Gastroesophageal sphincter (tissue), 4 donors: ENCODE measurements at regions not wholly inside any gene's neighbourhood (a gene's known extent, or its start where the extent isn't known, plus 50 kb on each side); places are given as distances from the start of the nearest gene placed in this dataset.

Source experiments
- ATAC-seq: fragments of 150-250 bp; one replicate; pipeline ENCODE4 v1.9.1; 2016; ENCODE audit warnings: mild to moderate bottlenecking, moderate library complexity
- H3K27ac ChIP-seq, 4 donors: fragments of 200-600 bp; sonication (generic) in 3 of 4; 1 replicate in 3 of 4; 2 replicates in 1 of 4; pipeline ENCODE4 v1.5.1; 2016 to 2019
- H3K27me3 ChIP-seq: fragments of 200-600 bp; sonication (generic); one replicate; pipeline ENCODE4 v1.5.1; 2019
- H3K36me3 ChIP-seq, 2 donors: fragments of 200-600 bp; sonication (generic); one replicate each; pipeline ENCODE4 v1.5.1; 2019; ENCODE audit warnings: control low read depth in 1 of 2
- H3K4me1 ChIP-seq, 3 donors: fragments of 200-600 bp; sonication (generic); 1 replicate in 2 of 3; 2 replicates in 1 of 3; pipeline ENCODE4 v1.5.1; 2016 to 2019; ENCODE audit warnings: control low read depth in 2 of 3
- H3K4me3 ChIP-seq, 2 donors: fragments of 200-600 bp; sonication (generic); one replicate each; pipeline ENCODE4 v1.5.1; 2019; ENCODE audit warnings: mild to moderate bottlenecking in 1 of 2, moderate library complexity in 1 of 2
- H3K9me3 ChIP-seq, 3 donors: fragments of 200-600 bp; sonication (generic); one replicate each; pipeline ENCODE4 v1.5.1; 2017 to 2019; ENCODE audit warnings: control low read depth in 2 of 3
- EP300 ChIP-seq: sonication (generic); formaldehyde crosslinking; IDR thresholded peaks from one replicate; pipeline ENCODE4 v1.6.1; 2017; ENCODE audit warnings: antibody characterized with exemption, mild to moderate bottlenecking
- POLR2A ChIP-seq, 2 donors: fragments of 450-650 bp; IDR thresholded peaks; one replicate each; pipeline ENCODE4 v1.6.1; 2017; ENCODE audit warnings: antibody characterized with exemption in 2 of 2, mild to moderate bottlenecking in 2 of 2, moderate library complexity in 1 of 2
- POLR2AphosphoS5 ChIP-seq: sonication (generic); formaldehyde crosslinking; IDR thresholded peaks from one replicate; pipeline ENCODE4 v1.6.1; 2017; ENCODE audit warnings: antibody characterized with exemption
- WGBS, 2 donors: methylation state at CpG; one replicate each; pipeline ENCODE4 v1.1.5; 2018; ENCODE audit warnings: low coverage in 1 of 2; 5-methylcytosine and 5-hydroxymethylcytosine counted together
- TF ChIP-seq, protein P1 (sequence below), 4 experiments: fragments of 200-600 bp in 2 of 4; fragments of 450-650 bp in 2 of 4; sonication (generic) in 1 of 4; IDR thresholded peaks; one replicate each; pipeline ENCODE4 v1.5.1; 2017 to 2019; ENCODE audit warnings: antibody characterized with exemption in 4 of 4, mild to moderate bottlenecking in 2 of 4, moderate library complexity in 2 of 4

DNA sequence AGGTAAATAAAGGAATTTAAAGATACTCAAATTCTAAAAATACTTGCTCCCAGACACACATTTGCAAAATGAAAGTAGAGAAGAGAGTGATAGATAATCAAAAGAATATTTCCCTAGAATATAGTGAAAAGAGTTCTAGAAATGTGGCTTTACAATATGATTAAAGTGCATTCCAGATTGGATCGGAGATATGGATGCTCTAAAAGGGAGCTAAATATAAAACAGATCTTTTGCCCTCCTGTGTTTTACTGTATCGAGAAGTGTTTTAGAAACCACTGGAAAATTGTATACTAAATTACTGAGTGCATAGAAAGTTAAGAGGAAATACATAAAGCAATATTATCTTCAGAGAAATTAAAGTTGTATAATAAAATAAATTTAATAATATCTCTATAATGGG, 1392.0 kb downstream of the TECRL start:
- no peak for TF ChIP-seq EP300
- no peak for TF ChIP-seq POLR2AphosphoS5
- TF ChIP-seq, protein P1, sequence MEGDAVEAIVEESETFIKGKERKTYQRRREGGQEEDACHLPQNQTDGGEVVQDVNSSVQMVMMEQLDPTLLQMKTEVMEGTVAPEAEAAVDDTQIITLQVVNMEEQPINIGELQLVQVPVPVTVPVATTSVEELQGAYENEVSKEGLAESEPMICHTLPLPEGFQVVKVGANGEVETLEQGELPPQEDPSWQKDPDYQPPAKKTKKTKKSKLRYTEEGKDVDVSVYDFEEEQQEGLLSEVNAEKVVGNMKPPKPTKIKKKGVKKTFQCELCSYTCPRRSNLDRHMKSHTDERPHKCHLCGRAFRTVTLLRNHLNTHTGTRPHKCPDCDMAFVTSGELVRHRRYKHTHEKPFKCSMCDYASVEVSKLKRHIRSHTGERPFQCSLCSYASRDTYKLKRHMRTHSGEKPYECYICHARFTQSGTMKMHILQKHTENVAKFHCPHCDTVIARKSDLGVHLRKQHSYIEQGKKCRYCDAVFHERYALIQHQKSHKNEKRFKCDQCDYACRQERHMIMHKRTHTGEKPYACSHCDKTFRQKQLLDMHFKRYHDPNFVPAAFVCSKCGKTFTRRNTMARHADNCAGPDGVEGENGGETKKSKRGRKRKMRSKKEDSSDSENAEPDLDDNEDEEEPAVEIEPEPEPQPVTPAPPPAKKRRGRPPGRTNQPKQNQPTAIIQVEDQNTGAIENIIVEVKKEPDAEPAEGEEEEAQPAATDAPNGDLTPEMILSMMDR (IDR thresholded peaks at IDR 0.05) = no peak
- TF ChIP-seq POLR2A (IDR thresholded peaks at IDR 0.05) = no peak
- H3K9me3 ChIP-seq = no peaks in the 10 kb centered on the region
- H3K4me3 ChIP-seq = no peak overlapping the region
- no peak for ATAC-seq
- no peaks in the 10 kb centered on the region for H3K4me1 ChIP-seq
- no peaks in the 10 kb centered on the region for H3K27me3 ChIP-seq
- no peaks in the 10 kb centered on the region for H3K36me3 ChIP-seq
- no peak overlapping the region for H3K27ac ChIP-seq
- 82 to 87% methylated on average over 2 of the region's 2 CpGs for WGBS, 2 donors

DNA sequence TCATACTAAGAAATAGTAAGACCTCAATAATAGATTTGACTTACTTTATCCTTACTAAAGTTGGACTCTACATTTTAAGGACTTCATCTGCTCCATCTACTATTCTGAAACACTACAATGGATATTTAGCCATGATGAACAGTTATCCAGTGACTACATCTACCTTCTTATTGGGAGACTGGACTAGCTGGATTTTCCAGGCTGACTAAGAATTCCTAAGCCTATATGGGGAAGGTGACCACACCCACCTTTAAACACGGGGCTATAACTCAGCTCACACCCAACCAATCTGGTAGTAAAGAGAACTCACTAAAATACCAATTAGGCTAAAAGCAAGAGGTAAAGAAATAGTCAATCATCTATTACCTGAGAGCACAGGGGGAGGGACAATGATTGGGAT, 1438.4 kb downstream of the TECRL start:
- no peaks in the 10 kb centered on the region for H3K9me3 ChIP-seq
- TF ChIP-seq POLR2A (IDR thresholded peaks at IDR 0.05) = no peak
- TF ChIP-seq EP300 = no peak
- TF ChIP-seq, protein P1 (IDR thresholded peaks at IDR 0.05) = no peak
- TF ChIP-seq POLR2AphosphoS5 = no peak
- ATAC-seq = no peak
- WGBS, 2 donors = 58% methylated on average over 1 of the region's 1 CpG; no CpG with 5 or more reads in 1 of the 2 donors
- H3K36me3 ChIP-seq = no peaks in the 10 kb centered on the region
- no peaks in the 10 kb centered on the region for H3K27me3 ChIP-seq
- H3K4me1 ChIP-seq = no peaks in the 10 kb centered on the region
- no peak overlapping the region for H3K27ac ChIP-seq
- no peak overlapping the region for H3K4me3 ChIP-seq

DNA sequence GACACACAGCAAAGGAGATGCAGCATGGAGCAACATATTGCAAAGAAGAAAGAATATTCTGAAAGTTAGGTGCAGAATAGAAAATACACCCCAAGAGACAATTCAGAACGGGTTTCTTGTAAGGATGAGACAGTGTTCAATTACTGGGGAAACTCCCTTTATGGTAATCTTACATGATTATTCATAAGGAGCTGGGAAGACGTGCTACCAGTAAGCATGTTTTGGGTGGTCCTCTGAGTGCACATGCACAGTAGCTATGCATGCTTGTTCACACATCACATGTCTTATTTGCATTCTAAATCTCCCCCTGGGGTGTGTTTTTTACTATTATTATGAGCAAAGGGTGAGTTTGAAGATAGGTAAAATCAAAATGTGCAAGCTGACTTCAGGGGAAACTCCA, 1448.8 kb downstream of the TECRL start:
- no peak for TF ChIP-seq POLR2AphosphoS5
- no peak for TF ChIP-seq POLR2A (IDR thresholded peaks at IDR 0.05)
- TF ChIP-seq EP300 = no peak
- TF ChIP-seq, protein P1 (IDR thresholded peaks at IDR 0.05) = no peak
- no peak overlapping the region for H3K4me3 ChIP-seq
- no peak overlapping the region for H3K27ac ChIP-seq
- H3K4me1 ChIP-seq = no peaks in the 10 kb centered on the region
- no peaks in the 10 kb centered on the region for H3K36me3 ChIP-seq
- 54 to 73% methylated on average over 2 of the region's 2 CpGs for WGBS, 2 donors
- no peak for ATAC-seq
- H3K9me3 ChIP-seq = no peaks in the 10 kb centered on the region
- no peaks in the 10 kb centered on the region for H3K27me3 ChIP-seq

DNA sequence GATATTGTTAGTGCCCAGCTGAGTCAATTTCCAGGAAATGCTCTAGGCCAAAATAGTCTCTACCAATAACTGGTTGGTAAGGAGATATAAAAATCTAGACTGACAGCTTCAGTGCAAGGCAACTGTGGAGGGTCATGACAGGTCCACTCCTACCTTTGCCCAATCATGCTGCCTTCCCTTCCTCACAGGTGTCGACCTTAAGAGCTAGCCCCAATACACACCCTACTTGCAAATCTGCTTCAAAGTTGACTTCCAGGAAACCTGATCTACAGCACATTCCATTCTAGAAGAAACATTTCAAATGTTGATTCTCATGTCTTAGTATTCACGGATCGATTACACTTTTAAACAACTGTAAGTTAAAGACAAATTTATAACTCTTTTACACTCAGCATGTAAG, 1455.5 kb downstream of the TECRL start:
- TF ChIP-seq POLR2AphosphoS5 = no peak
- no peak for TF ChIP-seq POLR2A (IDR thresholded peaks at IDR 0.05)
- Histone ChIP-seq H3K36me3 (no peaks in the 10 kb centered on the region), H3K4me3 (no peak overlapping the region), H3K27ac (no peak overlapping the region), H3K4me1 (no peaks in the 10 kb centered on the region), H3K9me3 (no peaks in the 10 kb centered on the region), H3K27me3 (no peaks in the 10 kb centered on the region)
- ATAC-seq = no peak
- 46 to 53% methylated on average over 3 of the region's 3 CpGs for WGBS, 2 donors

DNA sequence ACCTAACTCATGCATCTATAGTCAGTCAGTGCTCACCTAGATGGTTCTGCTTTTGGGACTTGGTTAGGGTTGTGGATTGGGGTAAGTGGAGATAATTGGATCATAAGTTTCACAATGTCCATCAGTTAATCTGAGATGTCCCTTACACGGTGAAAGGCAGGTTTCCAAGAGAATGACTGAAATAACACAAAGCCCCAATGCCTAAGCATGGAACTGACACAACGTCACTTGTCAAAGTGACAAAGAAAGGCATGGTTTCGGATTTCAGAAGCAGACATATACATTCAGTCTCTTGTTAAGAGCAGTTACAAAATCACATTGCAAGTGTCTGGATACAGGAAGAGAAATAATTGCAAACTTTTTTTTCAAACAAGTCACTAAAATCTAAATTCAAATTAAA, 1456.9 kb downstream of the TECRL start:
- Histone ChIP-seq H3K27ac (no peak overlapping the region), H3K9me3 (no peaks in the 10 kb centered on the region), H3K4me1 (no peaks in the 10 kb centered on the region), H3K27me3 (no peaks in the 10 kb centered on the region), H3K4me3 (no peak overlapping the region), H3K36me3 (no peaks in the 10 kb centered on the region)
- 49 to 50% methylated on average over 2 to 3 of the region's 3 CpGs for WGBS, 2 donors
- no peak for ATAC-seq
- TF ChIP-seq POLR2A (IDR thresholded peaks at IDR 0.05) (no peak), POLR2AphosphoS5 (no peak), EP300 (no peak)
- TF ChIP-seq, protein P1 (IDR thresholded peaks at IDR 0.05) = no peak

DNA sequence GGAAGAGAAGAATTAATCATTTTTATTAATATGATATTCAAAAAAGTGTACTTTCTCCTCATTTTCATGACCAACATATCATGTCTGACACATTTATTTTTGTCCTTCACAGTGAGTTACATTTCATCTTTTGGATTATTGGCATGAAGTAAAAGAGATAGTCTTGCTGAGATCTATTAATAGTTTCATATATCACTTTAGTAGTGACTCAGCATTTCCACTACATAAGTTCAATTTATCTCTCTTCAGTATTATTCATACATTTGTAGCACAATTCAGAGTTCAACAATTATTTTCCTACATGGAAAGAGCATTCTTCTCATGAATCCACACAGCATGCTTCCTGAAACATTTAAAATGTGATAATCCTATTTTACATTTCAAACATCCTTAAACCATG, 1461.1 kb downstream of the TECRL start:
- Histone ChIP-seq H3K9me3 (no peaks in the 10 kb centered on the region), H3K27me3 (no peaks in the 10 kb centered on the region), H3K4me3 (no peak overlapping the region), H3K27ac (no peak overlapping the region), H3K36me3 (no peaks in the 10 kb centered on the region), H3K4me1 (no peaks in the 10 kb centered on the region)
- no peak for ATAC-seq
- TF ChIP-seq EP300 (no peak), POLR2A (IDR thresholded peaks at IDR 0.05) (no peak), POLR2AphosphoS5 (no peak)
